ENCODE measurements at regions not wholly inside any gene's neighbourhood (a gene's known extent, or its start where the extent isn't known, plus 50 kb on each side); places are given as distances from the start of the nearest gene placed in this dataset.

- DNase-seq: no peak
Measured at GRCh38 chr18:78671551-78671950, 308.1 kb upstream of the SALL3 start.

- DNase-seq: no peak
Measured at GRCh38 chr18:78672862-78673446, 306.7 kb upstream of the SALL3 start.

- no peak for DNase-seq
Measured at GRCh38 chr18:78673516-78674321, 305.9 kb upstream of the SALL3 start.

DNA sequence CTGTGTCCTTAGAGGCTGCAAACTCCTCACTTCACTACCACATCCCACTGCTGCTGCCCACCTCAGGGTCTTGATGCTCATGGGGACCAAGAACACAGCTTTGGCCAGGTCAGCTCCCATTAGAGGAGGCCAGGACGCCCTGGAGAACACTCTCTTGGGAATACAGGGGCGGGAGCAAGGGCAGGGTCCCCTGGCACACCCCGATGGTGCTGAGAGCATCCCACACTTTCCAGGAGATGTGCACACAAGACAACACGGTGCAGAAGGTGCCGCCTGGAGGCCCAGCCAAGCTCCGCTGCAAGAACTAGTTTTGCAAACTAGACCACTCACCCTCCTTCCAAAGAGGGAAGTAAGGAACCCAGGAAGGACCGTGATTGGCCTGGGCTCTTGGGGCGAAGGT is 304.4 kb upstream of the SALL3 start:
- DNase-seq: no peak

- no peak for DNase-seq
Measured at GRCh38 chr18:78676622-78677482, 302.8 kb upstream of the SALL3 start.

DNA sequence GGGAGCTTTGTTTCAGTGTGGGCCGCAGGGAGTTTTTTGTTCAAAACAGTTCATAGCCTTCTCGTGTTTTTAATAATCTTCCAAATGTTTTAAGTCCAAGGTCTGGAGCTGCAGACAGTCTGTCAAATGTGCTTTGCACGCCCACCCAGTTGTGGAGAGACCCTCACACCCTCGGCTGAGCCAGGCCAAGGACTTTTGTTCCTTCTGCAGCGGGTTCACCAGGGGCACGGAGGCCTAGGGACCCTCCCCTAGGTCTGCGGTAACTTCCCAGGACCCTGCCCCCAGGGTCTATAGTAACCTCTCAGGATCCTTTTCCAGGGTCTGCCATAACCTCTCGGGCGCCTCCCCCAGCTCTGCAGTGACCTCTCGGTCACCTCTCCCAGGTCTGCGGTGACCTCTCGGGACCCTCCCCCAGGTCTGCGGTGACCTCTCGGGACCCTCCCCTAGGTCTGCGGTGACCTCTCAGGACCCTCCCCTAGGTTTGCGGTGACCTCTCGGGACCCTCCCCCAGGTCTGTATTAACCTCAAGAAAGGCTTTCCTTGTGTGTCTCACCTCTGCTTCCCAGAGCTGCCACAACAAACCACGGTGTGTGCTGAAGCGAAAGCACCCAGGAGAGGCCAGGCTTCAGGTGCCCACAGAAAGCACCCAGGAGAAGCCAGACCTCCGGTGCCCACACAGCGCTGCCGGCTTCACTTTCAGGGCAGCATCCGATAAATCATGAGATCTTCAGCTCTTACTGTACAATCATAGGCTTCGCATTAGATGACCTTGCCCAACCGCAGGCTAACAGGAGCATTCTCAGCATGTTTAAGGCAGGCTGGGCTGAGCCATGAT is 301.9 kb upstream of the SALL3 start:
- no peak for DNase-seq

GRCh38 chr18:78678318-78678695 is 301.3 kb upstream of the SALL3 start:
- no peak for DNase-seq

GRCh38 chr18:78679031-78679430 is 300.6 kb upstream of the SALL3 start:
- no peak for DNase-seq

DNA sequence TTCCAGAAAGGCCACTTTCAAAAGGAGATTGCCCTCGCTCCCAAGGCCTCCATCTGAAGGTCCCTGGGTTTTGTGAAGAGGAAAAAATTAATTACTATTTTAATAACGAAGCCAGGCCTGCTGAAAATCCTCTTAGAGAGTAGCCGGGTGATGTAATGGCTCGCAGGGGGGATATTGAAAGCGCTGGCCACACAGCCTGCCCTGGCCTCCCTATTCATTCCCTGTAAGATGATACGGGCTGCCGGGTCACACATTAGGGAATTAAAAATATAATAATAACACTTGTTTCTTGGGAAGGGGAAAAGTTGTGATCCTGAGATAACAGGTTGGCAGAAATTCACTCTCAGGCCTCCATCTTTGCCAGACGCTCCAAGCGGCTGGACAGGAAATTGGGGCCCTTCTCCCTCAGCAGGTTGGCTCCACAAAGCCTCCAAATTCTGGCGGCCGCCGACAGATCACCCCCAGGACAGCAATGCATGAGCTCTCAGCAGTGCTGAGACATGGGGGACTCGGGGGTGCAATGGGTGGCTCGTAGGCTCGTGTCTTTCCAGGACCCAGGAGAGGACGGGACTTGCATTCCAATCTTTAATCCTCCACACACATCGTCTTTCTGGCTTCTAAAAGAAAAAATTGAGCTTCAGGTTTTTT is 299.9 kb upstream of the SALL3 start:
- DNase-seq: no peak

DNA sequence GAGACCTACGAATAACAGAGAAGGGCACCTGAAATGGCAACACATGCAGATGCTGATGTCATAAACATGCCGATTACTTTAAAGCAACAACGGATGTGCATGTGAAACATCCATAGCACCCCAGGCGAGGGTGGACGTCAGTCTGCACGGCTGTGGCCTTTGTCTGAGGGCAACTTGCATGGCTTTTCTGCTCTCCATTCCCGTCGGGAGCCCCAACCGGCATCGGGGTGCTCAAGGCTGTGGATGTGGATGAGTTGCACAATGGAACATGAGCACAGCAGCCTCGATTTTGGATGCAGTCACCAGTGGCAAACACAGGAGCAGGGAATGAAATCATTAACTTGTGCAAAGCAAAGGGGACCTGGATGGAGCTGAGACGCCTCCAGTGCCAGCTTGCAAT is 298.2 kb upstream of the SALL3 start:
- DNase-seq: no peak

GRCh38 chr18:78681934-78682333 is 297.7 kb upstream of the SALL3 start:
- DNase-seq: no peak

DNA sequence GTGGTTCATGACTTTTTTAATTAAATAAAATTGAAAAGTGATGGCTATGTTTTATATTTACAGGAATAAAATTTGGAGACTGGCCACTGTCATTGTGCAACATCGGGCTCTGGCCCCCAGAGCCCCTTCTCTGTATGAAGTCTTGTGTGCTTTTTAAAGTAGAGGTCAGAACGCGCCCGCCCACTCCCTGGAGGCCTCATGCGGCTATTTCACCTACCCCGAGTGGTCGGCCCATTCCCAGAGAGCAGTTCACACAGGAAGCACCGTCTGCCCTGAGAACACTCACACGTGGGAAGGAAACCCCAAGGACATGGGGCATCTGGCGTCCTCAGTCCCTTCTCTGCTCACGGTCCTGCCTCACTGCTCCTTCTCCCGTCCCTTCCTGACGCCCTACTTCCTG is 296.9 kb upstream of the SALL3 start:
- no peak for DNase-seq

GRCh38 chr18:78683191-78684010 is 296.2 kb upstream of the SALL3 start:
- DNase-seq: no peak

GRCh38 chr18:78685250-78685979 is 294.2 kb upstream of the SALL3 start:
- no peak for DNase-seq

GRCh38 chr18:78685980-78686530 is 293.6 kb upstream of the SALL3 start:
- DNase-seq: no peak

DNA sequence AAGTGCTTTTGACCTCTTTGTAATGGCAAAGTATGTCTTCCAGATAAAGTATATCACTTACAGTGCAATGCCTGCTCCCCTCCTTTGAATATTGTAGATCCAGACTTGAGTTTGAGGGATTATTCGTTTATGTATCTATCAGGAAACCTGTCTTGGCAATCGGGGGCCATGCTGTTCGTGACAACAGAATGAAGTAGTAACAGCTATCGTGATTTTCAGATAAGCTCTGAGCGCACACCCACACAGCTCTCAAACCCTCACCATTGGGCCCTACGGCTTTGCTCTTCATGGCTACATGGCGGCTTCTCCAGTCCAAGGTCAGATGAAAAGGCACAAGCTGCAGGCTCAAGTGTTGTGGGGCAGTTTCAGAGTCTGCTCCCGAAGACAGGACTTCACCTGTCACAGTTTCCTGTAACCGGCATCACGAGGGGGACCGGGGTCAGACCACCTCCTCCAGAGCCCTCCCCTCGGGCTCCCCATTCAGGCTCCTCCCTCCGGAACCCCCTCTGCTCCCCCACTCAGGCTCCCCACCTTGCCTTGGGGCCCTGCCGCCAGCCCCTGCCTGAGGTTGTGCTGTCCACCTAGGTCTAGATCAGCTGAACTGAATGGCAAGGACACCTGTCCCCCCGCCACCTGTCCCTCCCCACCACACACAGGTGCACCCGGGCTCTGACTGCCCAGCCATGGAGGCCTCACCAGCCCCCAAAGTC is 292.5 kb upstream of the SALL3 start:
- DNase-seq: no peak

GRCh38 chr18:78687736-78688135 is 291.9 kb upstream of the SALL3 start:
- DNase-seq: no peak

DNA sequence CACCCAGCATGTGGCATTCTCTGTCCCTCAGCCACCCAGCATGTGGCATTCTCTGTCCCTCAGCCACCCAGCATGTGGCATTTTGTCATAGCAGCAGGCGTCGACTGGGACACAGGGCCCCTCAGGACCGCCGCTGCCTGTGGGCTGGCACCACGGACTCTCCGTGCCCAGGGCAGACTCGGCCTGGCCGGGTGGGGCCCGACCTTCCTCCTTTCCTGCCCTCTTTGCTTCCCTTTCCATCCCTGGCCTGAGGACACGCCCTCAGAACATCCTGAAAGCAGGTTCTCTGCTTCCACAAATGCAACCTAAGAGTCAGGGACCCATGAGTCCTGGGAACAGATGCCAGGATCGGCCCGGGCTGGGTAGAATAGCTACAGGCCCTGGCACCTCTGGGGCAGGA is 291.4 kb upstream of the SALL3 start:
- DNase-seq: no peak

GRCh38 chr18:78688916-78689315 is 290.7 kb upstream of the SALL3 start:
- no peak for DNase-seq

- DNase-seq: no peak
Measured at GRCh38 chr18:78689606-78690005, 290.0 kb upstream of the SALL3 start.

Measured in bone marrow (tissue), 2 donors.